Liver (tissue), 8 donors: ENCODE measurements at regions not wholly inside any gene's neighbourhood (a gene's known extent, or its start where the extent isn't known, plus 50 kb on each side); places are given as distances from the start of the nearest gene placed in this dataset.

Experiments used
- DNase-seq: peaks from one replicate; pipeline ENCODE4 v3.0.0-alpha.2; 2017; ENCODE audit warnings: low spot score
- H3K27ac ChIP-seq, 2 donors: one replicate each; pipeline ENCODE4 v1.7.0; 2013; ENCODE audit warnings: inconsistent platforms in 2 of 2, low read length in 2 of 2, control low read depth in 1 of 2, low read depth in 1 of 2, mild to moderate bottlenecking in 1 of 2
- H3K27me3 ChIP-seq, 4 donors: one replicate each; pipeline versions ENCODE4 v1.6.1 to v1.7.0; 2013; ENCODE audit warnings: low read length in 3 of 4, inconsistent platforms in 1 of 4, mild to moderate bottlenecking in 1 of 4, moderate library complexity in 1 of 4; ENCODE audit not compliant: control insufficient read depth in 4 of 4, insufficient read depth in 4 of 4
- H3K36me3 ChIP-seq, 4 donors: one replicate each; pipeline versions ENCODE4 v1.6.1 to v1.7.0; 2013; ENCODE audit warnings: low read length in 3 of 4, mild to moderate bottlenecking in 3 of 4, low read depth in 1 of 4, moderate library complexity in 1 of 4; ENCODE audit not compliant: control insufficient read depth in 4 of 4, insufficient read depth in 3 of 4
- H3K4me1 ChIP-seq, 4 donors: one replicate each; pipeline versions ENCODE4 v1.6.1 to v1.7.0; 2013; ENCODE audit warnings: low read length in 3 of 4, mild to moderate bottlenecking in 3 of 4, moderate library complexity in 1 of 4; ENCODE audit not compliant: control insufficient read depth in 4 of 4, insufficient read depth in 4 of 4
- H3K4me3 ChIP-seq, 3 donors: one replicate each; pipeline versions ENCODE4 v1.6.1 to v1.7.0; 2013; ENCODE audit warnings: low read length in 3 of 3, control low read depth in 1 of 3, low read depth in 1 of 3, mild to moderate bottlenecking in 1 of 3
- H3K9ac ChIP-seq, 2 donors: one replicate each; pipeline ENCODE4 v1.7.0; 2013; ENCODE audit warnings: low read length in 2 of 2, mild to moderate bottlenecking in 2 of 2, moderate library complexity in 2 of 2, control low read depth in 1 of 2, low read depth in 1 of 2
- H3K9me3 ChIP-seq, 4 donors: one replicate each; pipeline versions ENCODE4 v1.6.1 to v1.7.0; 2013; ENCODE audit warnings: low read length in 3 of 4; ENCODE audit not compliant: control insufficient read depth in 4 of 4
- EGR1 ChIP-seq, 2 donors: IDR thresholded peaks; 2 replicates each; pipeline ENCODE4 v1.6.1; 2016 to 2018; ENCODE audit warnings: antibody characterized with exemption in 2 of 2, low read depth in 2 of 2
- FOXA1 ChIP-seq: IDR thresholded peaks from 2 replicates; pipeline ENCODE4 v1.6.1; 2016; ENCODE audit warnings: antibody characterized with exemption
- FOXA2 ChIP-seq: IDR thresholded peaks from 2 replicates; pipeline ENCODE4 v1.6.1; 2016; ENCODE audit warnings: antibody characterized with exemption
- GABPA ChIP-seq, 2 donors: IDR thresholded peaks in 1 of 2; conservative IDR thresholded peaks in 1 of 2; 2 replicates each; pipeline ENCODE4 v1.6.1; 2016; ENCODE audit warnings: antibody characterized with exemption in 2 of 2, mild to moderate bottlenecking in 1 of 2, moderate library complexity in 1 of 2
- HNF4A ChIP-seq, 2 donors: conservative IDR thresholded peaks; 2 replicates each; pipeline ENCODE4 v1.6.1; 2016; ENCODE audit warnings: antibody characterized with exemption in 2 of 2, mild to moderate bottlenecking in 2 of 2
- HNF4G ChIP-seq: IDR thresholded peaks from 2 replicates; pipeline ENCODE4 v1.6.1; 2016; ENCODE audit warnings: antibody characterized with exemption
- JUND ChIP-seq, 2 donors: IDR thresholded peaks; 2 replicates each; pipeline ENCODE4 v1.6.1; 2016; ENCODE audit warnings: antibody characterized with exemption in 2 of 2
- NR2F2 ChIP-seq: IDR thresholded peaks from 2 replicates; pipeline ENCODE4 v1.6.1; 2016; ENCODE audit warnings: antibody characterized with exemption
- RAD21 ChIP-seq, 2 donors: IDR thresholded peaks; 2 replicates each; pipeline ENCODE4 v1.6.1; 2016; ENCODE audit warnings: antibody characterized with exemption in 2 of 2, mild to moderate bottlenecking in 2 of 2
- RXRA ChIP-seq, 2 donors: IDR thresholded peaks; 2 replicates each; pipeline ENCODE4 v1.6.1; 2017 to 2018; ENCODE audit warnings: antibody characterized with exemption in 2 of 2, mild to moderate bottlenecking in 1 of 2
- SP1 ChIP-seq: IDR thresholded peaks from 2 replicates; pipeline ENCODE4 v1.6.1; 2018; ENCODE audit warnings: antibody characterized with exemption, mild to moderate bottlenecking
- TAF1 ChIP-seq: conservative IDR thresholded peaks from 2 replicates; pipeline ENCODE4 v1.6.1; 2016; ENCODE audit warnings: antibody characterized with exemption, mild to moderate bottlenecking
- YY1 ChIP-seq: IDR thresholded peaks from 2 replicates; pipeline ENCODE4 v1.6.1; 2016; ENCODE audit warnings: antibody characterized with exemption, mild to moderate bottlenecking
- ZBTB33 ChIP-seq: IDR thresholded peaks from 2 replicates; pipeline ENCODE4 v1.6.1; 2016; ENCODE audit warnings: antibody characterized with exemption
- WGBS: extraction: QIAGEN DNeasy Blood & Tissue Kit; methylation state at CpG from one replicate; pipeline ENCODE4 v1.1.7; 2013; 5-methylcytosine and 5-hydroxymethylcytosine counted together
- TF ChIP-seq, protein P1 (sequence below): fragments of 150-350 bp; IDR thresholded peaks from 2 replicates; pipeline ENCODE4 v1.5.1; 2017; ENCODE audit warnings: improper control_type of control experiment, low read depth, low read length; ENCODE audit not compliant: missing input control
- TF ChIP-seq, protein P2 (sequence below): IDR thresholded peaks from 2 replicates; pipeline ENCODE4 v1.6.1; 2016; ENCODE audit warnings: antibody characterized with exemption
- TF ChIP-seq, protein P3 (sequence below): IDR thresholded peaks from 2 replicates; pipeline ENCODE4 v1.6.1; 2016; ENCODE audit warnings: antibody characterized with exemption
- donor health status: healthy.
- donor health status: healthy.
- donor health status: healthy.
- donor health status: healthy.
- donor health status: healthy.

DNA sequence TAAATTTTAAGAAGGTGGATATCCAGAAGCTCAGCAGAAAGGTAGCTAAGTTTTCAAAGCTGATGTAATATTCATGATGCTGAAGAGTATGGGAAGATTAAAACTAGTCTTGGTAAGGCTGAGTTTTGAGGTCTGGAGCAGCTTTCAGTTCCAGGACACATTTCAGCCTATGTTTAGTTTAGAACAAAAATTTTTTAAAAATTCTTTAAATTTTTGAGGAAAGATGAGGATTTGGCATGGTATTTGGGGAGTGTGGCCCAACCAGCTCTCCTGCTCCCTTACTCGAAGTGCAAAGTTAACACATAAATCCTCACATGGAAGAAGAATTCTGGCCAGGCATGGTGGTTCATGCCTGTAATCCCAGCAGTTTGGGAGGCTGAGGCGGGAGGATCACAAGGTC, 1039.1 kb downstream of the NAALADL2 start (continued):
- TF ChIP-seq, protein P1, sequence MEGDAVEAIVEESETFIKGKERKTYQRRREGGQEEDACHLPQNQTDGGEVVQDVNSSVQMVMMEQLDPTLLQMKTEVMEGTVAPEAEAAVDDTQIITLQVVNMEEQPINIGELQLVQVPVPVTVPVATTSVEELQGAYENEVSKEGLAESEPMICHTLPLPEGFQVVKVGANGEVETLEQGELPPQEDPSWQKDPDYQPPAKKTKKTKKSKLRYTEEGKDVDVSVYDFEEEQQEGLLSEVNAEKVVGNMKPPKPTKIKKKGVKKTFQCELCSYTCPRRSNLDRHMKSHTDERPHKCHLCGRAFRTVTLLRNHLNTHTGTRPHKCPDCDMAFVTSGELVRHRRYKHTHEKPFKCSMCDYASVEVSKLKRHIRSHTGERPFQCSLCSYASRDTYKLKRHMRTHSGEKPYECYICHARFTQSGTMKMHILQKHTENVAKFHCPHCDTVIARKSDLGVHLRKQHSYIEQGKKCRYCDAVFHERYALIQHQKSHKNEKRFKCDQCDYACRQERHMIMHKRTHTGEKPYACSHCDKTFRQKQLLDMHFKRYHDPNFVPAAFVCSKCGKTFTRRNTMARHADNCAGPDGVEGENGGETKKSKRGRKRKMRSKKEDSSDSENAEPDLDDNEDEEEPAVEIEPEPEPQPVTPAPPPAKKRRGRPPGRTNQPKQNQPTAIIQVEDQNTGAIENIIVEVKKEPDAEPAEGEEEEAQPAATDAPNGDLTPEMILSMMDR = no peak
- TF ChIP-seq RAD21 (IDR thresholded peaks at IDR 0.05) = no peak
- no peak for TF ChIP-seq SP1
- no peak for TF ChIP-seq HNF4G
- TF ChIP-seq YY1 = no peak
- no peak for TF ChIP-seq GABPA (IDR thresholded peaks at IDR 0.05 in 1 of 2, conservative IDR thresholded peaks at IDR 0.05 in 1 of 2)
- TF ChIP-seq NR2F2 = no peak
- TF ChIP-seq HNF4A (conservative IDR thresholded peaks at IDR 0.05) = no peak
- TF ChIP-seq EGR1 (IDR thresholded peaks at IDR 0.05; ENCODE audit: low read depth in 2 of 2) = no peak

DNA sequence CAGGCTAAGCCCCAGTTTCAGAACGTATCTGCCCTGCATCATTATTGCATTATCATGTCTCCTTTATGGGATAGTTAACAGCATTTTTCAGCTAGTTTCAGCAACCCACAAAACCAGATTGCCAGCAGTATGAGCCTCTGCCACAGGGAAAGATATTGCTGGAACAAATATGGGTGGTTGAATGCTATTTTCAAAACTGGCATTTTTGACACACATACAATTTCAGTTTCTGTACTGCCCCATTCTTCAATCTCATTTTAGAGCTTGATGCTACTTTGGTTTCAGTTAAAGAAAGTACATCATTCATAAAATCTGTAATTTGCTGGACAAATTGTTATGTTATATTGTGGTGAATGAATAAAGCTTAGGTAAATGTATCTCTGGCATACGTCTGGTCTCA, 1037.5 kb downstream of the NAALADL2 start:
- H3K36me3 ChIP-seq = no peaks in the 10 kb centered on the region
- 90% methylated on average over 2 of the region's 2 CpGs for WGBS
- no peak for TF ChIP-seq HNF4G
- TF ChIP-seq JUND (IDR thresholded peaks at IDR 0.05) = no peak
- no peak for TF ChIP-seq NR2F2
- TF ChIP-seq ZBTB33 = no peak
- TF ChIP-seq, protein P1 = no peak
- TF ChIP-seq, protein P2, sequence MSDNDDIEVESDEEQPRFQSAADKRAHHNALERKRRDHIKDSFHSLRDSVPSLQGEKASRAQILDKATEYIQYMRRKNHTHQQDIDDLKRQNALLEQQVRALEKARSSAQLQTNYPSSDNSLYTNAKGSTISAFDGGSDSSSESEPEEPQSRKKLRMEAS = no peak
- TF ChIP-seq FOXA1 = no peak
- no peak for TF ChIP-seq RXRA (IDR thresholded peaks at IDR 0.05)
- TF ChIP-seq FOXA2 = no peak
- no peak for TF ChIP-seq GABPA (IDR thresholded peaks at IDR 0.05 in 1 of 2, conservative IDR thresholded peaks at IDR 0.05 in 1 of 2)
- TF ChIP-seq, protein P3, sequence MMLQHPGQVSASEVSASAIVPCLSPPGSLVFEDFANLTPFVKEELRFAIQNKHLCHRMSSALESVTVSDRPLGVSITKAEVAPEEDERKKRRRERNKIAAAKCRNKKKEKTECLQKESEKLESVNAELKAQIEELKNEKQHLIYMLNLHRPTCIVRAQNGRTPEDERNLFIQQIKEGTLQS = no peak
- TF ChIP-seq HNF4A (conservative IDR thresholded peaks at IDR 0.05) = no peak
- no peak for TF ChIP-seq RAD21 (IDR thresholded peaks at IDR 0.05)
- TF ChIP-seq SP1 = no peak
- no peak for TF ChIP-seq EGR1 (IDR thresholded peaks at IDR 0.05; ENCODE audit: low read depth in 2 of 2)
- no peak for TF ChIP-seq YY1
- TF ChIP-seq TAF1 = no peak
- no peak overlapping the region for H3K4me3 ChIP-seq
- H3K4me1 ChIP-seq = peaks cover 5 to 8% (median 6%) of the 10 kb centered on the region in 4 donors
- H3K27ac ChIP-seq = no peak overlapping the region
- no peaks in the 10 kb centered on the region for H3K27me3 ChIP-seq
- H3K9me3 ChIP-seq = no peaks in the 10 kb centered on the region
- no peak for DNase-seq
- no peak overlapping the region for H3K9ac ChIP-seq
